ENCODE measurements at regions not wholly inside any gene's neighbourhood (a gene's known extent, or its start where the extent isn't known, plus 50 kb on each side); places are given as distances from the start of the nearest gene placed in this dataset.

DNA sequence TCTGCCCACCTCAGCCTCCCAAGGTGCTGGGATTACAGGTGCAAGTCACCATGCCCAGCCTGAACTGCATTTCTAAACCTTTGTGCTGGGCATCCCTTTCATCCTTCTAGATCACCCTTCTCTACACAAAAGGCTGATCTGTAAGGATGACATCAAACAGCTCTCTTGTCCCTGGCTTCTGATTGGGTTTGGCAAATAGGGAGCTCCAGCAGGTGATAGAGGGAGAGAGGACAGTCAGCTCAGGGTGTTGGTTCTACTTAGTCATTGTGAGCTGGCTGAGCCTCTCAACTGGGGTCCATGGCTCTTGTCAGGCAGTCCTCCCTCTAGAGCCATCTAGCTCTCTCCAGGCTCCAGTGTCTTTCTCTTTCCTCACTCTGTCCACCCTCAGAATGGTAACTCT lies 237.6 kb upstream of the JARID2 start:
- no peak for DNase-seq (ENCODE audit: low read depth in 1 of 2, low spot score in 1 of 2)
- H3K27ac ChIP-seq (replicated peaks) = no peak overlapping the region
- TF ChIP-seq, protein P1, sequence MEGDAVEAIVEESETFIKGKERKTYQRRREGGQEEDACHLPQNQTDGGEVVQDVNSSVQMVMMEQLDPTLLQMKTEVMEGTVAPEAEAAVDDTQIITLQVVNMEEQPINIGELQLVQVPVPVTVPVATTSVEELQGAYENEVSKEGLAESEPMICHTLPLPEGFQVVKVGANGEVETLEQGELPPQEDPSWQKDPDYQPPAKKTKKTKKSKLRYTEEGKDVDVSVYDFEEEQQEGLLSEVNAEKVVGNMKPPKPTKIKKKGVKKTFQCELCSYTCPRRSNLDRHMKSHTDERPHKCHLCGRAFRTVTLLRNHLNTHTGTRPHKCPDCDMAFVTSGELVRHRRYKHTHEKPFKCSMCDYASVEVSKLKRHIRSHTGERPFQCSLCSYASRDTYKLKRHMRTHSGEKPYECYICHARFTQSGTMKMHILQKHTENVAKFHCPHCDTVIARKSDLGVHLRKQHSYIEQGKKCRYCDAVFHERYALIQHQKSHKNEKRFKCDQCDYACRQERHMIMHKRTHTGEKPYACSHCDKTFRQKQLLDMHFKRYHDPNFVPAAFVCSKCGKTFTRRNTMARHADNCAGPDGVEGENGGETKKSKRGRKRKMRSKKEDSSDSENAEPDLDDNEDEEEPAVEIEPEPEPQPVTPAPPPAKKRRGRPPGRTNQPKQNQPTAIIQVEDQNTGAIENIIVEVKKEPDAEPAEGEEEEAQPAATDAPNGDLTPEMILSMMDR (IDR thresholded peaks at IDR 0.05; ENCODE audit: insufficient read depth, low read length) = no peak
- TF ChIP-seq POLR2AphosphoS5 (IDR thresholded peaks at IDR 0.05; ENCODE audit: low read depth) (no peak), SPI1 (IDR thresholded peaks at IDR 0.05; ENCODE audit: borderline replicate concordance, low read depth) (no peak), GABPA (IDR thresholded peaks at IDR 0.05; ENCODE audit: low read depth) (no peak)
- TF ChIP-seq, protein P2, sequence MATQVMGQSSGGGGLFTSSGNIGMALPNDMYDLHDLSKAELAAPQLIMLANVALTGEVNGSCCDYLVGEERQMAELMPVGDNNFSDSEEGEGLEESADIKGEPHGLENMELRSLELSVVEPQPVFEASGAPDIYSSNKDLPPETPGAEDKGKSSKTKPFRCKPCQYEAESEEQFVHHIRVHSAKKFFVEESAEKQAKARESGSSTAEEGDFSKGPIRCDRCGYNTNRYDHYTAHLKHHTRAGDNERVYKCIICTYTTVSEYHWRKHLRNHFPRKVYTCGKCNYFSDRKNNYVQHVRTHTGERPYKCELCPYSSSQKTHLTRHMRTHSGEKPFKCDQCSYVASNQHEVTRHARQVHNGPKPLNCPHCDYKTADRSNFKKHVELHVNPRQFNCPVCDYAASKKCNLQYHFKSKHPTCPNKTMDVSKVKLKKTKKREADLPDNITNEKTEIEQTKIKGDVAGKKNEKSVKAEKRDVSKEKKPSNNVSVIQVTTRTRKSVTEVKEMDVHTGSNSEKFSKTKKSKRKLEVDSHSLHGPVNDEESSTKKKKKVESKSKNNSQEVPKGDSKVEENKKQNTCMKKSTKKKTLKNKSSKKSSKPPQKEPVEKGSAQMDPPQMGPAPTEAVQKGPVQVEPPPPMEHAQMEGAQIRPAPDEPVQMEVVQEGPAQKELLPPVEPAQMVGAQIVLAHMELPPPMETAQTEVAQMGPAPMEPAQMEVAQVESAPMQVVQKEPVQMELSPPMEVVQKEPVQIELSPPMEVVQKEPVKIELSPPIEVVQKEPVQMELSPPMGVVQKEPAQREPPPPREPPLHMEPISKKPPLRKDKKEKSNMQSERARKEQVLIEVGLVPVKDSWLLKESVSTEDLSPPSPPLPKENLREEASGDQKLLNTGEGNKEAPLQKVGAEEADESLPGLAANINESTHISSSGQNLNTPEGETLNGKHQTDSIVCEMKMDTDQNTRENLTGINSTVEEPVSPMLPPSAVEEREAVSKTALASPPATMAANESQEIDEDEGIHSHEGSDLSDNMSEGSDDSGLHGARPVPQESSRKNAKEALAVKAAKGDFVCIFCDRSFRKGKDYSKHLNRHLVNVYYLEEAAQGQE (IDR thresholded peaks at IDR 0.05; ENCODE audit: insufficient replicate concordance, low read depth) = no peak
- no peaks in the 10 kb centered on the region for H3K27me3 ChIP-seq (ENCODE audit: insufficient read depth, poor library complexity, severe bottlenecking)
- H3K4me3 ChIP-seq (replicated peaks; ENCODE audit: insufficient read depth, low read length) = no peak overlapping the region

DNA sequence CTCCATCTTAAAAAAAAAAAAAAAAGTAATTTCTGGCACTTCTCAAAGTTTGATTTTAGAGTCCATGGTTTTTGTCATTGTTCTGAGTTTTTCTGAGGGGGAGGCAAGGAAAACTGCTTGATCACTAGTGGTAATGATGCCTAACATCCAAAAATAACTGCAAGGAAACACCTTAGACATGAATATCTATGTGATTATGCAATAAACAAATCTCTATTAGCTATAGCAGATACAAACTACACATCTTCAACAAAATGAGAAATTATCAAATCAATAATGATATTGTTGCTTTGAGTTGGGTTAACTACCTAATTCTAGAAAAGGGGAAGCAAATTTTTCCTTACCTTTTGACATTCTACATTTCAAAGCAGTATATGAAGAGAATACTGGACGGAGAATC lies 230.9 kb upstream of the JARID2 start:
- Histone ChIP-seq H3K4me3 (replicated peaks; ENCODE audit: insufficient read depth, low read length) (no peak overlapping the region), H3K27ac (replicated peaks) (no peak overlapping the region), H3K27me3 (ENCODE audit: insufficient read depth, poor library complexity, severe bottlenecking) (no peaks in the 10 kb centered on the region)
- no peak for DNase-seq (ENCODE audit: low read depth in 1 of 2, low spot score in 1 of 2)
- TF ChIP-seq, protein P2 (IDR thresholded peaks at IDR 0.05; ENCODE audit: insufficient replicate concordance, low read depth) = no peak
- TF ChIP-seq SPI1 (IDR thresholded peaks at IDR 0.05; ENCODE audit: borderline replicate concordance, low read depth) (no peak), POLR2AphosphoS5 (IDR thresholded peaks at IDR 0.05; ENCODE audit: low read depth) (no peak), GABPA (IDR thresholded peaks at IDR 0.05; ENCODE audit: low read depth) (no peak)
- TF ChIP-seq, protein P1 (IDR thresholded peaks at IDR 0.05; ENCODE audit: insufficient read depth, low read length) = no peak

DNA sequence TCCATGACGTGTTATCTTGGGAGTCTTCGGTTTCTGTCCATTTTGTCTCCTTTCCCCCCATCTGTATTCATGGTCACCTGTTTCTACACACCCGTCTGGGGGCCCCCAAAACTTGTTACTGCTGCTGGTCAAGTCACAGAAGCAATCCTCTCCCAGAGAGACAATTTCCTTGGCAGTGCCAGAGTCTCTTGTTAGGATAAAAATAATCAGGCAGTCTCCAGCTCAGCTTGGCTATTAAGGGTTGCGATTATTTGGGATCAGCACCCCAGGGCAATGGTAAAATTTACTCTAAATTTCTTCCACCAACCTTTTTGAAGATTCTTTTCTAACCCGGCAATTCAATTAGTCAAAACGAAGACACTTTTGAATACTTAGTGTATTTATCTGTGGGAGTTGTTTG lies 229.1 kb upstream of the JARID2 start:
- Histone ChIP-seq H3K27me3 (ENCODE audit: insufficient read depth, poor library complexity, severe bottlenecking) (no peaks in the 10 kb centered on the region), H3K4me3 (replicated peaks; ENCODE audit: insufficient read depth, low read length) (no peak overlapping the region), H3K27ac (replicated peaks) (no peak overlapping the region)
- TF ChIP-seq SPI1 (IDR thresholded peaks at IDR 0.05; ENCODE audit: borderline replicate concordance, low read depth) = no peak
- no peak for TF ChIP-seq GABPA (IDR thresholded peaks at IDR 0.05; ENCODE audit: low read depth)
- TF ChIP-seq, protein P1 (IDR thresholded peaks at IDR 0.05; ENCODE audit: insufficient read depth, low read length) = no peak
- TF ChIP-seq, protein P2 (IDR thresholded peaks at IDR 0.05; ENCODE audit: insufficient replicate concordance, low read depth) = no peak
- TF ChIP-seq POLR2AphosphoS5 (IDR thresholded peaks at IDR 0.05; ENCODE audit: low read depth) = no peak
- DNase-seq (ENCODE audit: low read depth in 1 of 2, low spot score in 1 of 2) = no peak

Measured in HL-60 (cell line).